Tibial nerve (tissue), 3 donors: ENCODE measurements at regions not wholly inside any gene's neighbourhood (a gene's known extent, or its start where the extent isn't known, plus 50 kb on each side); places are given as distances from the start of the nearest gene placed in this dataset.

Experiments
- CTCF ChIP-seq, 5 experiments: fragments of 200-600 bp in 3 of 5; fragments of 450-650 bp in 2 of 5; sonication (generic) in 3 of 5; IDR thresholded peaks; one replicate each; pipeline ENCODE4 v1.5.1; 2016 to 2019; ENCODE audit warnings: antibody characterized with exemption in 5 of 5, mild to moderate bottlenecking in 3 of 5, moderate library complexity in 2 of 5
- POLR2A ChIP-seq, 2 donors: fragments of 450-650 bp; IDR thresholded peaks; one replicate each; pipeline ENCODE4 v1.6.1; 2017; ENCODE audit warnings: antibody characterized with exemption in 2 of 2, mild to moderate bottlenecking in 2 of 2, moderate library complexity in 2 of 2

- no peak for TF ChIP-seq POLR2A (IDR thresholded peaks at IDR 0.05)
- no peak for TF ChIP-seq CTCF (IDR thresholded peaks at IDR 0.05)
Observed at GRCh38 chr15:89397653-89398023, 63.0 kb upstream of the POLG start.
